ENCODE measurements at regions not wholly inside any gene's neighbourhood (a gene's known extent, or its start where the extent isn't known, plus 50 kb on each side); places are given as distances from the start of the nearest gene placed in this dataset.

- TF ChIP-seq YY1 (IDR thresholded peaks at IDR 0.05; ENCODE audit: insufficient read depth, insufficient read length) (no peak), ZNF274 (IDR thresholded peaks at IDR 0.05; ENCODE audit: low read depth, low read length) (no peak)
These were observed 125.2 kb upstream of the PITX2 start for GRCh38 chr4:110748071-110748470.

Measured in NT2/D1 (cell line).